Lower leg skin (tissue), 3 donors: ENCODE measurements at regions not wholly inside any gene's neighbourhood (a gene's known extent, or its start where the extent isn't known, plus 50 kb on each side); places are given as distances from the start of the nearest gene placed in this dataset.

Experiments used
- CTCF ChIP-seq, 3 donors: fragments of 450-650 bp; IDR thresholded peaks; one replicate each; pipeline ENCODE4 v1.5.1; 2016; ENCODE audit warnings: antibody characterized with exemption in 3 of 3, mild to moderate bottlenecking in 3 of 3, moderate library complexity in 2 of 3
- POLR2A ChIP-seq, 2 donors: fragments of 450-650 bp; IDR thresholded peaks; one replicate each; pipeline ENCODE4 v1.6.1; 2016 to 2017; ENCODE audit warnings: antibody characterized with exemption in 2 of 2, mild to moderate bottlenecking in 1 of 2, moderate library complexity in 1 of 2

GRCh38 chr1:73772941-73773340, 425.0 kb downstream of the LRRIQ3 start:
- no peak for TF ChIP-seq CTCF (IDR thresholded peaks at IDR 0.05)
- TF ChIP-seq POLR2A (IDR thresholded peaks at IDR 0.05): no peak
